HG03571 (cell line): ENCODE measurements at regions not wholly inside any gene's neighbourhood (a gene's known extent, or its start where the extent isn't known, plus 50 kb on each side); places are given as distances from the start of the nearest gene placed in this dataset.

Source experiments
- ATAC-seq: cut with Tn5 transposase; IDR thresholded peaks from one replicate; pipeline ENCODE4 v1.9.1; 2021; ENCODE audit not compliant: unreplicated experiment

DNA sequence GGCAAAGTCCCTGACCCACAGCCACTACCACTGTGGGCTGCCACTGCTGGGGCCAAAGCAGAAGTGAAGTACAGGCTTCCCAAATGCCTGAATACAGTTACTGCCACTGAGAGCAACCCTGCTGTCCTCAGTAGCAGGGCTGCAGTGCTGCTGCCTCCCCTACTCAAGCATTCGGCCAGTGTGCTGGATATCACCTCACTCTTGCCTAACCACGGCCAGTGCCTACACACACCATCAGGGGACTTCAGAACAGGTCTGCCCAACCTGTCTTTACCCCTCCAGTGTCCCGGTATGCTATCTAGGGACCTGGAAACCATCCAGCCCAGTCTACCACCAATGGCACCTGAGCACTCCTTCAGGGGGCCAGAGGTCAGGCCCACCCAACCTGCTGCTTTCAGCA, 261.5 kb upstream of the COL8A1 start:
- ATAC-seq, result no peak

DNA sequence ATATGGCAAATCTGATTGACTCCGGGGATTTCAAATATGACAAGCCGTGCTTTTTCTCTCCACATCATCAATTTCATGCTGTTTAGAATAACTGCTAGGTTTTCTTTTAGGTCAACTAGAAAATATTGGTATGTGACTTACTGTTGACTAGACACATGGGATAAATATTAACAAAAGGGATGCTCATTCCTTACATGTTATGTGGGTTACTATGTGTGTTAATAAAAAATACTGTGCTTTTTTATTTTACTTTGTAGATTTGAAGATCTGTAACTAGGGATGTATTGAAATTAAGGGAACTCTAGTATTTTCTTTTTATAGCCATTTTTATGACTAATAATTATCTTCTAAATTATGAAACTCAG, 264.6 kb upstream of the COL8A1 start:
- no peak for ATAC-seq

DNA sequence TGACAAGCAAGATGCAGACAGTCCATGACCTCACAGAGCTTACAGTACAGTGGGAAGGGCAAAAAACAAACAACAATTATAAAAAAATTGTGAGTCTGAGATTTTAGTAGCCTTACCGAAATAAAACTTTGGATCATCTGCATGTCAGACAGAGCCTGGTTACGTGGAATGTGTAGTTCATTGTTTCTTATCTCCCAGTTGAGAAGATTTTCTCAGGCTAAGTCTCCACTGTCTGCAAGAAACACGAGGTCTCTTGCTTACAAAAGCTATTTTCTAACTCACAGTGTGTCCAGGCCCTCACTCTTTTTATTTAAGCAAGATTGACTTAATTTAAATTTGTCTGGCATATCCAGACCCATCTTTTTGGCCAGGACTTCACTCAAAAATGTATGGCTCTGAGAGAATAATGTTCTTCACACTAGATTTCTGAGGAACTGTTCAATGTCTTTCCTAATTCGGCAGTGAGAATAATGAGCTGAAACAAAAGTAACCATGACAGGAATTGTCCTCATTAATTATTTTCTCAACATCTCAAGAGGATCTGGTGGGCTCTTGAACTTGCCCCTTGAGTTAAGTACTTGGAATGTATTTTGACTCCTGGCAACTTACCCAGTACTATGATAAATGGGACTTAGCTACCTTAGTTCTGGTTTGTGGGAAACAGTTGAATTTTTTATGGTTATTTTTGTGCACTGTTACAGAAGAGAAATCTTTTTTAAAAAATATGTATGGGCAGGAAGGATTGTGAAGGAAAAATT, 265.1 kb upstream of the COL8A1 start:
- ATAC-seq, result no peak

DNA sequence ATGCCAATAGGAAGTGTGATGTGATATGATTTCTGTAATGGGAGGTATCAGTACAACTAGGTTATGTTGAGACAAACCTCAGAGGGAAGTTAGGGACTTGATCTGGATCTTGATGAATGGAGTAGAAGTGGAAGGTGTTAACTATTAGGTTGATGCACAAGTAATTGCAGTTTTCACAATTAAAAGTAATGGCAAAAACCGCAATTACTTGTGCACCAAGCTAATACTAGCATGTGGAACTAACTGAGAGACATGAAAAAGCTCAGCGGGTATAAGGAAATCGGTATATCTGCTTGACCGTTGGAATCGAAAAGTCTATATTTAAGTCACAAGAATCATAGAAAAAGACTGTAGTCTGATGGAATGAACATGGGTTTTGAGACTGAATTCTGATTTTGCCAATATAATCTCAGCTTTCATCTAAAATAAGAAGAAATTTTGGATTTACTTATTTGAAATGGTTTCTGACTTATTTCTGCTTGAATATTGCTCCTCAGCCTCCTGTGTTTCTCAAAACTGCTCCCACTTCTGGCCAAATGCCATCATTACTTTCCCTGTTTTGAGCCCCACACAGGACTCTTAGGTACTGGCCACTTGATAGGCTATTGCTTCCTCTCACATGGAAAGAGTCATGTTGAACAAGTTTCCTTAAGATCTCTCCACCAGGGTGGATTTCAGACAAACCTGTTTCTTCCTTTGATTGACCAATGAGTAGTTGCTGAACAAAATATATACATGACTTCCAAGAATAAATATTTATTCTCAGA, 271.5 kb upstream of the COL8A1 start:
- no peak for ATAC-seq

DNA sequence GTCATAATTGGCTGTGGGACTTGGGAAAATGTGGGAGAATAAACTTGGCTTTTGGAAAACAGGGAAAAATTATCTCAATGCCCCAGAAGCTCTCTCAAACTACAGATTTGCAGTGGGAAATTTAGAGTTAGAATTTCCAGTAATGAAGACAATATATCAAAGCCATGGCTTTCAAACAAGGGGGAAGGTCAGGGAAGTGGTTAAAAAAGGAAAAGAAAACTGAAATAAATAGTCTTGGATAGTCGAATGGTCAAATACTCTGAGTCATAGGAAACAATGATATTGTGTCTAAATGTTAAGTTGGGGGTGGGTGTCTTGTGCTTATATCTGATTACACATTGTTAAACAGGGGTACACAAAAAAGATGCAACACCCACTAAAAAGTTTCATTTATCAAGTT, 272.4 kb upstream of the COL8A1 start:
- no peak for ATAC-seq

DNA sequence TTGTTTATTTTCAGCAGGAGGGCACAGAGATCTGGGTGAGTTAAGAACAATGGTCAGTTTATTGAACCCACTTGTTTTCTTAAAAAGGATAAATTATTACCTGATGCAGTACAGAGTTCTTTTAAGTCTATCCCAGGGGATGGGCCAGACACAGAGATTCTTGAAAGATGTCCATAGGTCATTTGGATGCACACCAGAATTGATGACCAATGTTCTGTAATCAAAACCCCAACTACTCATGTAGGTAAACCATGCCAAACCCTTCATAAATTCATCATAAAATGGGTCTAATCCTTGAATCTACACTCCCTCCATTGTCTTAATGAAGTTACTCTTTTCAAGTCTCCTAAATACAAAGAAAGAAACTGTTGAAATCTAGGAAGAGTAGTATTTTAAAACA, 273.0 kb upstream of the COL8A1 start:
- no peak for ATAC-seq

DNA sequence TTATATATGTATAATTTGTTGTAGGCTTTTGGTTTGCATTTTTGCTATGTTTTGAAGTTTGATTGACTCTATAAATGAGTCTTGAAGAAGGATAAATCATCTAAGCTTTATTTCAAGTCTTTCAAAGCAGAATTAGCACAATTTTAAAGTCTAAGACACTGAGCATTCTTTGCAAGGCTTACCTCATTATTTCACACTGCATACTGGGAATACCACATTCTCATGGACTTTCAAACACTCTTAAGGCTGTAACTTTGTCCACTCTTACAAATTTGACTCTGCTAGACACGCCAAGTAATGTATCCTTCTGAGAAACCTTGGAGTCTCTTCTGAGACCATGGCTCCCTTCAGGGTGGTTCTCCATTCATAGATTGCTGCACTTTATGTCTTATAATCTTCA, 281.3 kb upstream of the COL8A1 start:
- ATAC-seq, result no peak

DNA sequence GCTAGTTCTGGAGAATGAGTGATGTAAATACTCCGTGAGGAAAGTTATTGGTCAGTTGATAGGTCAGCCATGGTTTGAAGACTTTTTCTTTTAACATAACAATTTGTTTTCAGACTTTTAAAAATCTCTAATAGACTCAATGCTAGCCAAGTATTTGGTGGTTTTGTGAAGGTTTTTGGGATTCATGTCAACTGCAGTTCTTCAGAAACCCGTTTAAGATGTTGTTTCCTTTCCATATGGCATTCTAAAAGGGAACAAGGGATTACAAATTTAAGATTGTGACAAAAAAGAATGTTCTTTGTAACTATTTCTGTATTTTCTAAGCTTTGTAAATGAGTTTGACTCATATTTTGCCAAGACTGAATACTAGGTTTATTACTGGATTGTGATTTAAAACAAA, 281.7 kb upstream of the COL8A1 start:
- no peak for ATAC-seq

DNA sequence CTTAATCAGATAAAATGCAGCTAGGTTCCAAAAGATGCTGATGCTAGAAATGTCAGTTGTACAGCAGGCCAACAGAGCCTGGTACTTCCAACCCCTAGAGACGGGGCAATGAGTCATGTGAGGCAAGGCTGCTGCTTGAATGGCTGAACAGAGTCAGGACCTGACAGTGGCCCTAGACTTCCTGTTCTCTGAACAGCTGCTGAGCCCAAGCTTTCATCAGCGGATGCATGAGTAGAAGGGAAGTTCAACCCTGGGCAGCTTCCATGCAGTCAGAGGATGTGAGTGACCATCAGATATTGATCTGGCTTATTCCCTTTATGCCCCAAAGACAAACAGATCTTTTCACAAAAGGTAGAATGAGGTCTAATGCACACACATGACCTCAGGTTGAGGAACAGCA, 282.9 kb upstream of the COL8A1 start:
- ATAC-seq, result no peak

DNA sequence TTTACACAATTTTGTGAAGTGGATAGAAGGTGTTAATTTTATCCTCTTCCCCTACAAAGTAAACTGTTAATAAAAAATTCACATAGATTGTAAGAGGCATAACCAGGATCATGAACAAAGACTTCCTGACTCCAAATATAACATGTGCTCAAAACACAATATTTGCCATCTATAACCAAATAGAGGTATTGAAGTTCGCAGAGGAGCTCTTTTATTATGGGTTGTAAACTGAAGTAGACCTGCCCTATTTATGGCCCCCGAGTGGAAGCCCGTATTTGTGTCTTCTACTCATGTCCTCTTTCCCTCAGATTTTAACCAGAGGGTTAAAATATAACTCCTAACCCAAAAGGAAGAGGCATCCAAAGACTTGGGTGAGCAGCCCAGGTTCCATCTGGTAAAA, 285.6 kb upstream of the COL8A1 start:
- no peak for ATAC-seq

DNA sequence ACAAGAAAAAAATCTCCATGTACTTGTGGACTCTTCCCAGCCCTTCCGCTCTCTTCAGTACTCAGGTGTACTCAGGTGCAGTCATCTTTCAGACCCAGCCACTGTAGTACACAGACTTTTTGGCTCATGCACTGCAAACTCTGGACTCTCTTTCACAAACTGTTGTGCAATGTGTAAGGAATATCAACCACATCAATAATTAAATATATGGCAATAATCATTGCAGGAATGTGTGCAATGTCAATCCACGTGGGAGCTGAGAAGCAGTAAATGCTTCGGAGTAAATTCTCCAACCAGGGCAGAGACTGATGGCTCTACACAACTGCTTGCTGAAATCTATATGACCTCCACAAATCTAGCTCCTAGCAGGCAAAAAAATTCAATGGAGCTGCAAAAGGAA, 287.3 kb upstream of the COL8A1 start:
- no peak for ATAC-seq

DNA sequence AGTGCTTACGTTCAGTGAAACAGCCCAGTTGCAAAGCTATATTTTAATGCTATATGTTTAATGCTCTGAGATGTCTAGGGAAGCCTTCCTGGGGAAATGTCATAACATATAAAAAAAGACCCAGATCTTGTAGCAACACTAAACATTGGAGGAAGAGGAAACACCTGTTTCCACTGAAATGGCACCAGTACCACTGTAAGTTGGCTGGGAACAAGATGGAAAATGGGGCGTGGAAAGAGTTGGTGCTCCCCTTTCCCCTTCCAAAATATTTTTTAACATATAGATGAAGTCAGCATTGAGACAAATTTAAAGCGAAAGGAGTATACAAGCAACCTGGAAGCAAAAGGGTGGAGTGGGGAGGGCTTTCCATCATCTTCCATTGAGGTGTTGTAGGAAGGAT, 289.9 kb upstream of the COL8A1 start:
- ATAC-seq, result no peak

DNA sequence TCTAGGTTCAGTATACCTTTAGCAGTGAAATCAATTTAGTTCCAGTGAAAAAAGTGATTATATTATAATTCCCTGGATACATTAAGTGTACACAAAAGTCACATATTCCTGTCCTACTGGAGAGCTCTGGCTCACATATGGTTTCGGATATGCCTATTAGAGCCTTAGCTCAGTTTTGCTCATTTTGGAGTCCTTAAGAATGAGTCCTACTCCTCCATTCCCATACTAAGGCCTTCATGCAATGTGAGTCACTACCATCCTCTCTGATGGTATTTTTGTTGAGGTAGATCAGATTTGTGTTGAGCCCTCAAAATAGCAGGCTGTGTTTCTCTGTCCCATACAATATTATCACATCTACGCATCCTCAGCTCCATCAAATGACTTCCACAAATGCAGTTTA, 294.2 kb upstream of the COL8A1 start:
- no peak for ATAC-seq

DNA sequence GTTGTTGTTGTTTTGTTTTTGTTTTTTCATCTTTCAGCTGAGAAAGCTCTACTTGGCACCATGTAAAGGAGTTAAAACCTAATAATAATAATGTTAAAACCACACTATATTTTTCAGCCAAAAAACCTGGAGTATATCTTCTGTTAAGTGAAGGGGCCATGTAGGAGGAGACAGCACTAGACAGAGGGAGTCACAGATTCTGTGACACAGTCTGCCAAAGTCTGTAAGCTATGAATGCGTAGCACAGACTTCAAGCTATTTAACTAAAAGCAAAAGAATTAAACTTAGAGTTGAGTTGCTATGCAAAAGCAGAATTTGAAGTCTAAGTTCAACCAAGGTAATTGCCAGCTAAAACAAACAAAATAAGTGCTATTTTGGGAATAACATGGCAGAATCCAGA, 296.0 kb upstream of the COL8A1 start:
- no peak for ATAC-seq

DNA sequence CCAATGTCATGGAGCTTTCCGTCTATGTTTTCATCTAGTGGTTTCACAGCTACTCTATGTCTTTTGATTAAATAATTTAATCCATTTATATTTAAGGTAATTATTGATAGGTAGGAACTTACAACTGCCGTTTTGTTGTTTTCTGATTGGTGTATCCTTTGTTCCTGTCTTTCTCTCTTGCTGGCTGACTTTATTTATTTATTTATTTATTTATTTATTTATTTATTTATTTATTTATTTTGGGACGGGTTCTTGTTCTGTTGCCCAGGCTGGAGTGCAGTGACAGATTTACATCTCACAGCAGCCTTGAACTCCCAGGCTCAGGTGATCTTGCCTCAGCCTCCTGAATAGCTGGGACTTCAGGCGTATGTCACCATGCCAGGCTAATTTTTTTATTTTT, 299.2 kb upstream of the COL8A1 start:
- ATAC-seq, result no peak

DNA sequence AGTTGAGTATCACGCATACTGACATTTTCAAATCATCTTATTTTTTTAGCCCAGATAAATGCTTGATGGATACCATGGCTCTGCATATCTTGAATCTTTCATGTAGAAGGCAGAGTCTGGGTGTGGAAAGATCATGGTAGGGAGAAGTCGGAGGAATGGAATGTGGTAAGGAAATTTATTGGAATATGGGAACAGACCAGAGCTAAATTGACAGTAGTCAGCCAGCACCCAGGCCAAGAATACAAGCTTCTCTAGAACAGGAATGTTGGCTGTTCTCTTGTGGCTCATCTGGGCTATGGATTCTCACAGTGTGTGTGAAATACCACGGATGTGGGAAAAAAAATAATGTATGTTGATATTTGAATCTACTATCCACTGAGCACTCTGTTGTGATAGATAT, 305.7 kb upstream of the COL8A1 start:
- no peak for ATAC-seq

DNA sequence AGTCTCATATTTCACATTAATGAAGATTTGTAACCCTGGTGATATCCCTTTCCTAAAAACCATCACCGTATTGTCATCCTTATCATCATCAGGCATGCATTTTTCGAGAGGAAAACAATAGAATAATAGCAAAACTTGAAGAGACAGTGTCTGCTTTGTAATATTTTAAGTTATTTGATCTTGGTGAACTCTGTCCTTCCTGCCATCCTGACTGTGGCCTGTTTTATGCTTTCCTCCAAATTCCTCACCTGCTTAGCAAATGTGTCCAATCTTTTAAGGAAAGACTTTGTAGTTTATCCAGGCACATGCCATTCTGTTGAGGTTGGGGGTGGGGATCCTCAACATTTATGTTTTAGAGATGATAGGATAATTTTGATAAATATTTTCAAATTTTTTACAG, 306.1 kb upstream of the COL8A1 start:
- ATAC-seq, result no peak

DNA sequence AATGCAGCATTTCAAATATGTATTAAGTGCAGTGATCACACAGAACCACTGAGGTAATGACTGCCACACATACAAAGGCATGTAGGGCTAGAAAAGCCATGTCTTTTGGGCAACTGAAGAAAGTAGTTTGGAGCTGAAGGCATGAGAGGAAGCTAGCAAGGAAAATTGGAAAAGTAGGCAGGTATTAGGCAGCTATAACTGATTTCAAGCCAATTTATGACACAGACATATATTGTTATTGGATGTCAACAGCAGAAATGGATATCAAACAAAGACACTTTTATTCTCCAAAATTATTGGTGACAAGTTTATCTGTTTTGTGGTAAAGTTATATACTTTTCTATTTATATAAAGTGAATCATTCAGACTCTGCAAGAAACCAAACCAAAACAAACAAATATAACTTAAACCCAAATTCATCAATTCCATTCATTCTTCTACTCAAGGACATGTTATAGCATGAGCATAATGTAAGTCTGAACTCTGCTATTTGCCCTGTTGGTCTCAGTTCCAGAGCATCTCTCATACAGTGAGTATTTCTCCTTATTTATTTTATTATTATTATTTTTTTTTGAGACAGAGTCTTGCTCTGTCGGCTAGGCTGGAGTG, 307.4 kb upstream of the COL8A1 start:
- no peak for ATAC-seq

DNA sequence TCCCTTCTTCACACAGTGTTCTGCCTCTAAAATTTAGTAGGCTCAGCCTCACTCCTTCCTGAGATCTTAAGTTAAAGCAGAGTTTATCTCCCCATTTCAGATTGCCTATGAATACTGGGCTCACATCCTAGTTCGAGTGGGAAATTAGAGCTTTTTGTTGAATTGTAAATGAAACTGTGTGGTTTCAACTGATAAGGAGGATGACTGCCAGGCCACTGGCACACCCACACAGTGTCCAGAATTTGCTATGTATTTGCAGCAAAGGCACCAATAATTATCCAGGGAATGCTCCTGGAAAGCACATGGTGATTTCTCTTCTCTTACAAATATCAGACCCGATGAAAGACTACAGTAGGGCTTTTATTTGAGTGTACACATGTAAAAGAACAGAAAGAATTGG, 308.1 kb upstream of the COL8A1 start:
- no peak for ATAC-seq

DNA sequence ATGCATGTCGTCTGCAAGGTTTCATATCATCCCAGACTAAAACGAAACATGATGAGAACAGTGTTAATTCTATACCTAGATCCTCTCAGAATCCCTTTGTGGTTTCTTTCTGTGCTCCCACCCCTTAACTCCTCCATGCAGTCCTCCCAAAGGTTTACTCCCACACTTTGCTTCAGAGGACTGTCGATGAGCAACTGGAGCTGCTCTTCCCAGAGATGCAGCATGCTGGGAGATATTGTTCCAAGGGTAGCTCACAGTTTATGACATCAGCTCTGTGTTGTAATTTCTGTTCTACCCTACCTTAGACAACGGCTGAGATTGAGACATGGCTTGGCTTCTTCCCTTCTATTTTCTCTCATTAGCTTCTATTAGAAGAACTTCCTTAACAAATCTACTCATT, 313.0 kb upstream of the COL8A1 start:
- ATAC-seq, result no peak

DNA sequence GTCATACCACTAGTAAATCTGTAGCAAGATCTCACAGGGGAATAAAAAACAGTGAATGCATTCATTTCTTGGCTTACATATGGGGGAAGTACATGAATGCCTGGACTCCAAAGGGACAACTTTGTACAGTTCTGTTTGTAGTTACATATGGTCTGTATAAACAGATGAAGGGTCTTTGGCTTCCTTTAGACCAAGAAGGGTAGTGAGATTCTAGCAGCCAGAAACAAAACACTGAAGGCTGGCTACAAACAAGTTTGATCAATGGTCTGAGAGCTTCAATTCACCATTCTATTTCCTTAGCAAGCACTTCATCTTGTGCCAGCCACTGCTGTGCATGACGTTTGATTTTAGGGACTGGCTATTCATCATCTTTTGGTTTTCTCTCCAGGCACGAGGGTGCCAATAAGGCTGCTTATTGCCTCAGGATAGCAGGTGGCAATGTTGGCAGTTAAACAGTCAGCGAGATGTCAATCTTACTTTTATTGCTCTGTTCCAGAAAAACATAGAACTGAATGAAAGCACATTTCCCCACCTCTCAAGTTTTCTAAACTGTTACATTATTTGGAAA, 313.7 kb upstream of the COL8A1 start:
- ATAC-seq, result no peak

DNA sequence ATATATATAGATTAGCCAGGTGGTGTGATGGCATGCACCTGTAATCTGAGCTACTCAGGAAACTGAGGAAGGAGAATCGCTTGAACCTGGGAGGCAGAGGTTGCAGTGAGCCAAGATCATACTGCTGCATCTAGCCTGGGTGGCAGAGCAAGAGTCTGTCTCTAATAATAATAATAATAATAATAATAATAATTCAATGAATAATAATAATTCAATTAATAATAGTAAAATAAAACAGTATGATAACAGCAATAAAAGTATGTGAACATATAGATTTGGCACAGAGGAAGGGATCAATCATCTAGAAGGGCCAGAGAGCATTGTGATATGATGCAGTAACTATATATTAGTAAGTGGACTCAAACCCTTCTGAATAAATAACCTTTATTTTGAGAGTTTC, 314.5 kb upstream of the COL8A1 start:
- ATAC-seq, result no peak
